K562 (cell line): ENCODE measurements at regions not wholly inside any gene's neighbourhood (a gene's known extent, or its start where the extent isn't known, plus 50 kb on each side); places are given as distances from the start of the nearest gene placed in this dataset.

Experiments used
- CTCF ChIP-seq, 3 experiments: IDR thresholded peaks in 2 of 3; conservative IDR thresholded peaks in 1 of 3; 2 replicates each; pipeline ENCODE4 v1.5.1; 2011 to 2012; ENCODE audit warnings: low read length in 3 of 3, mild to moderate bottlenecking in 3 of 3, control low read depth in 2 of 3, improper control_type of control experiment in 1 of 3, inconsistent platforms in 1 of 3, low read depth in 1 of 3, mixed read lengths in 1 of 3, moderate library complexity in 1 of 3; ENCODE audit not compliant: insufficient read depth in 2 of 3
- JUN ChIP-seq, 2 experiments: sonication (generic) in 1 of 2; formaldehyde crosslinking in 1 of 2; IDR thresholded peaks; 2 replicates each; pipeline versions ENCODE4 v1.6.1 to v1.8.0; 2012 to 2022; ENCODE audit warnings: borderline replicate concordance in 2 of 2, mild to moderate bottlenecking in 2 of 2, improper control_type of control experiment in 1 of 2, low read depth in 1 of 2, low read length in 1 of 2, missing genetic modification reagents in 1 of 2
- KLF13 ChIP-seq: fragments of 450-650 bp; IDR thresholded peaks from 2 replicates; pipeline ENCODE4 v1.6.1; 2016; ENCODE audit warnings: missing genetic modification characterization, low read depth, mild to moderate bottlenecking, missing compliant biosample characterization, moderate library complexity, borderline replicate concordance
- NFATC3 ChIP-seq: fragments of 450-650 bp; IDR thresholded peaks from 2 replicates; pipeline ENCODE4 v1.6.1; 2017; ENCODE audit warnings: mild to moderate bottlenecking
- RAD21 ChIP-seq, 2 experiments: fragments of 250-450 bp in 1 of 2; fragments of 450-650 bp in 1 of 2; sonication (Bioruptor Pico) in 1 of 2; formaldehyde crosslinking in 1 of 2; IDR thresholded peaks in 1 of 2; conservative IDR thresholded peaks in 1 of 2; 2 replicates each; pipeline versions ENCODE4 v1.4.0 to v1.8.0; 2020 to 2022; ENCODE audit warnings: mild to moderate bottlenecking in 2 of 2, moderate library complexity in 1 of 2
- TCF3 ChIP-seq: sonication (generic); formaldehyde crosslinking; IDR thresholded peaks from 2 replicates; pipeline ENCODE4 v1.4.0; 2020; ENCODE audit warnings: mild to moderate bottlenecking, missing genetic modification reagents
- ZNF592 ChIP-seq: fragments of 450-650 bp; IDR thresholded peaks from 2 replicates; pipeline ENCODE4 v1.6.1; 2017; ENCODE audit warnings: antibody characterized with exemption, mild to moderate bottlenecking

GRCh38 chr14:35231207-35231760 lies 60.9 kb upstream of the PSMA6 start:
- TF ChIP-seq RAD21 (CRISPR knock-in tag; conservative IDR thresholded peaks at IDR 0.05 in 1 of 2, IDR thresholded peaks at IDR 0.05 in 1 of 2) (no peak), KLF13 (tag) (no peak), JUN (IDR thresholded peaks at IDR 0.05; ENCODE audit: borderline replicate concordance, low read depth, low read length) (no peak), JUN (CRISPR knock-in tag; IDR thresholded peaks at IDR 0.05; ENCODE audit: borderline replicate concordance) (no peak), TCF3 (CRISPR knock-in tag) (no peak), NFATC3 (no peak), ZNF592 (no peak), CTCF (IDR thresholded peaks at IDR 0.05 in 2 of 3, conservative IDR thresholded peaks at IDR 0.05 in 1 of 3; ENCODE audit: insufficient read depth in 2 of 3, low read depth in 1 of 3, low read length in 3 of 3) (no peak)
